IPS-NIHi7 (cell line): ENCODE measurements at regions not wholly inside any gene's neighbourhood (a gene's known extent, or its start where the extent isn't known, plus 50 kb on each side); places are given as distances from the start of the nearest gene placed in this dataset.
"Not testable (repeated sequence)": the region's sequence is repeated elsewhere in the genome, so short reads cannot be mapped to it uniquely, and the experiment has no call there.

Experiments
- DNase-seq: peaks from one replicate; pipeline ENCODE4 v3.0.0; 2012; ENCODE audit warnings: mixed read lengths; ENCODE audit errors: extremely low spot score

- DNase-seq, result no peak
These were observed 83.1 kb upstream of the SSTR4 start for GRCh38 chr20:22951966-22952365.

GRCh38 chr20:22954661-22955060 is 80.5 kb upstream of the SSTR4 start:
- no peak for DNase-seq

GRCh38 chr20:22958390-22958789 is 76.7 kb upstream of the SSTR4 start:
- DNase-seq, result no peak

- DNase-seq, result no peak
These were observed 72.3 kb upstream of the SSTR4 start for GRCh38 chr20:22962567-22963439.

- no peak for DNase-seq
These were observed 71.5 kb upstream of the SSTR4 start for GRCh38 chr20:22963581-22963980.

- no peak for DNase-seq
These were observed 68.2 kb upstream of the SSTR4 start for GRCh38 chr20:22966787-22967464.

- DNase-seq, result not testable (repeated sequence)
These were observed 67.4 kb upstream of the SSTR4 start for GRCh38 chr20:22967706-22968105.

- DNase-seq, result not testable (repeated sequence)
These were observed 66.1 kb upstream of the SSTR4 start for GRCh38 chr20:22969031-22969430.

- not testable (repeated sequence) for DNase-seq
These were observed 64.0 kb upstream of the SSTR4 start for GRCh38 chr20:22971077-22971476.

GRCh38 chr20:22974354-22974753 is 60.8 kb upstream of the SSTR4 start:
- DNase-seq, result peak; percentile 63

- no peak for DNase-seq
These were observed 57.9 kb upstream of the SSTR4 start for GRCh38 chr20:22977047-22977785.

- DNase-seq, result no peak
These were observed 51.1 kb upstream of the SSTR4 start for GRCh38 chr20:22984008-22984407.

GRCh38 chr20:22984606-22985005 is 50.5 kb upstream of the SSTR4 start:
- DNase-seq, result no peak

- DNase-seq, result no peak
These were observed 49.8 kb upstream of the SSTR4 start for GRCh38 chr20:22985239-22985778.
